ENCODE measurements at regions not wholly inside any gene's neighbourhood (a gene's known extent, or its start where the extent isn't known, plus 50 kb on each side); places are given as distances from the start of the nearest gene placed in this dataset.

GRCh38 chr10:33052263-33052875, 94.3 kb upstream of the ITGB1 start:
- TF ChIP-seq POLR2AphosphoS5 (IDR thresholded peaks at IDR 0.05; ENCODE audit: low read depth, low read length) (no peak), SIN3A (IDR thresholded peaks at IDR 0.05; ENCODE audit: borderline replicate concordance, insufficient read depth, low read length) (no peak), FOXP2 (optimal IDR thresholded peaks at IDR 0.05; ENCODE audit: borderline replicate concordance, extremely low read depth, extremely low read length, insufficient read depth) (no peak), REST (IDR thresholded peaks at IDR 0.05; ENCODE audit: insufficient read depth in 1 of 2, low read depth in 2 of 2, low read length in 2 of 2) (no peak), TAF1 (IDR thresholded peaks at IDR 0.05; ENCODE audit: borderline replicate concordance, insufficient read depth, low read length) (no peak)

- TF ChIP-seq FOXP2 (optimal IDR thresholded peaks at IDR 0.05; ENCODE audit: borderline replicate concordance, extremely low read depth, extremely low read length, insufficient read depth) (no peak), REST (IDR thresholded peaks at IDR 0.05; ENCODE audit: insufficient read depth in 1 of 2, low read depth in 2 of 2, low read length in 2 of 2) (no peak), TAF1 (IDR thresholded peaks at IDR 0.05; ENCODE audit: borderline replicate concordance, insufficient read depth, low read length) (no peak), POLR2AphosphoS5 (IDR thresholded peaks at IDR 0.05; ENCODE audit: low read depth, low read length) (no peak), SIN3A (IDR thresholded peaks at IDR 0.05; ENCODE audit: borderline replicate concordance, insufficient read depth, low read length) (no peak)
These were observed 90.2 kb upstream of the ITGB1 start for GRCh38 chr10:33048223-33048622.

GRCh38 chr10:33047655-33048054, 89.6 kb upstream of the ITGB1 start:
- TF ChIP-seq POLR2AphosphoS5 (IDR thresholded peaks at IDR 0.05; ENCODE audit: low read depth, low read length) (no peak), SIN3A (IDR thresholded peaks at IDR 0.05; ENCODE audit: borderline replicate concordance, insufficient read depth, low read length) (no peak), FOXP2 (optimal IDR thresholded peaks at IDR 0.05; ENCODE audit: borderline replicate concordance, extremely low read depth, extremely low read length, insufficient read depth) (no peak), REST (IDR thresholded peaks at IDR 0.05; ENCODE audit: insufficient read depth in 1 of 2, low read depth in 2 of 2, low read length in 2 of 2) (no peak), TAF1 (IDR thresholded peaks at IDR 0.05; ENCODE audit: borderline replicate concordance, insufficient read depth, low read length) (no peak)

- no peak for TF ChIP-seq SIN3A (IDR thresholded peaks at IDR 0.05; ENCODE audit: borderline replicate concordance, insufficient read depth, low read length)
- no peak for TF ChIP-seq FOXP2 (optimal IDR thresholded peaks at IDR 0.05; ENCODE audit: borderline replicate concordance, extremely low read depth, extremely low read length, insufficient read depth)
- TF ChIP-seq REST (IDR thresholded peaks at IDR 0.05; ENCODE audit: insufficient read depth in 1 of 2, low read depth in 2 of 2, low read length in 2 of 2): no peak
- TF ChIP-seq TAF1 (IDR thresholded peaks at IDR 0.05; ENCODE audit: borderline replicate concordance, insufficient read depth, low read length): no peak
- TF ChIP-seq POLR2AphosphoS5 (IDR thresholded peaks at IDR 0.05; ENCODE audit: low read depth, low read length): no peak
These were observed 88.8 kb upstream of the ITGB1 start for GRCh38 chr10:33046792-33047191.
